ENCODE measurements at regions not wholly inside any gene's neighbourhood (a gene's known extent, or its start where the extent isn't known, plus 50 kb on each side); places are given as distances from the start of the nearest gene placed in this dataset.
"Not testable (repeated sequence)": the region's sequence is repeated elsewhere in the genome, so short reads cannot be mapped to it uniquely, and the experiment has no call there.

GRCh38 chr2:107466241-107466640 lies 360.5 kb upstream of the RGPD4 start:
- no peaks in the 10 kb centered on the region for H3K27me3 Mint-ChIP-seq (ENCODE audit: low read depth)
- H3K27ac Mint-ChIP-seq = no peak overlapping the region
- DNase-seq (no peak), ATAC-seq (replicated peaks in 1 of 2) (no peak)
- no peak overlapping the region for H3K4me3 Mint-ChIP-seq
- peaks cover 10 to 20% of the 10 kb centered on the region in 2 donors for H3K9me3 Mint-ChIP-seq
- no peaks in the 10 kb centered on the region for H3K36me3 Mint-ChIP-seq (ENCODE audit: insufficient read depth in 2 of 2)
- no peaks in the 10 kb centered on the region for H3K4me1 Mint-ChIP-seq (ENCODE audit: low read depth)

GRCh38 chr2:107466984-107467773 lies 359.5 kb upstream of the RGPD4 start:
- peaks cover 10 to 18% of the 10 kb centered on the region in 2 donors for H3K9me3 Mint-ChIP-seq
- H3K4me1 Mint-ChIP-seq (ENCODE audit: low read depth) = no peaks in the 10 kb centered on the region
- H3K27me3 Mint-ChIP-seq (ENCODE audit: low read depth) = no peaks in the 10 kb centered on the region
- no peak overlapping the region for H3K4me3 Mint-ChIP-seq
- no peak for ATAC-seq (replicated peaks in 1 of 2)
- no peak overlapping the region for H3K27ac Mint-ChIP-seq
- no peak for DNase-seq
- H3K36me3 Mint-ChIP-seq (ENCODE audit: insufficient read depth in 2 of 2) = no peaks in the 10 kb centered on the region

GRCh38 chr2:107469437-107469995 lies 357.2 kb upstream of the RGPD4 start:
- no peaks in the 10 kb centered on the region for H3K4me1 Mint-ChIP-seq (ENCODE audit: low read depth)
- H3K27ac Mint-ChIP-seq = no peak overlapping the region
- H3K9me3 Mint-ChIP-seq = peaks cover 8 to 10% of the 10 kb centered on the region in 2 donors
- DNase-seq (no peak), ATAC-seq (replicated peaks in 1 of 2) (no peak)
- no peaks in the 10 kb centered on the region for H3K27me3 Mint-ChIP-seq (ENCODE audit: low read depth)
- H3K36me3 Mint-ChIP-seq (ENCODE audit: insufficient read depth in 2 of 2) = no peaks in the 10 kb centered on the region
- no peak overlapping the region for H3K4me3 Mint-ChIP-seq

GRCh38 chr2:107473150-107473549 lies 353.5 kb upstream of the RGPD4 start:
- no peak for ATAC-seq (replicated peaks in 1 of 2)
- H3K9me3 Mint-ChIP-seq = peaks cover 4 to 9% of the 10 kb centered on the region in 2 donors
- no peak overlapping the region for H3K4me3 Mint-ChIP-seq
- H3K27me3 Mint-ChIP-seq (ENCODE audit: low read depth) = no peaks in the 10 kb centered on the region
- no peaks in the 10 kb centered on the region for H3K4me1 Mint-ChIP-seq (ENCODE audit: low read depth)
- no peak for DNase-seq
- H3K36me3 Mint-ChIP-seq (ENCODE audit: insufficient read depth in 2 of 2) = peaks cover 0 to 5% of the 10 kb centered on the region in 2 donors
- H3K27ac Mint-ChIP-seq = no peak overlapping the region

- peaks cover 0 to 5% of the 10 kb centered on the region in 2 donors for H3K36me3 Mint-ChIP-seq (ENCODE audit: insufficient read depth in 2 of 2)
- H3K27ac Mint-ChIP-seq = no peak overlapping the region
Observed at GRCh38 chr2:107475859-107476258, 350.8 kb upstream of the RGPD4 start.

GRCh38 chr2:107502539-107502938 lies 324.2 kb upstream of the RGPD4 start:
- ATAC-seq (replicated peaks in 1 of 2) (no peak), DNase-seq (no peak)
- Mint-ChIP-seq H3K36me3 (ENCODE audit: insufficient read depth in 2 of 2) (no peaks in the 10 kb centered on the region), H3K27me3 (ENCODE audit: low read depth) (no peaks in the 10 kb centered on the region), H3K27ac (no peak overlapping the region), H3K4me1 (ENCODE audit: low read depth) (no peaks in the 10 kb centered on the region), H3K4me3 (no peak overlapping the region), H3K9me3 (peaks cover 2 to 6% of the 10 kb centered on the region in 2 donors)

More at GRCh38 chr2:107475859-107476258, 350.8 kb upstream of the RGPD4 start:
- Mint-ChIP-seq H3K27me3 (ENCODE audit: low read depth) (no peaks in the 10 kb centered on the region), H3K4me1 (ENCODE audit: low read depth) (no peaks in the 10 kb centered on the region), H3K9me3 (peaks cover 2 to 6% of the 10 kb centered on the region in 2 donors), H3K4me3 (no peak overlapping the region)
- ATAC-seq (replicated peaks in 1 of 2) = no peak
- DNase-seq = no peak

DNA sequence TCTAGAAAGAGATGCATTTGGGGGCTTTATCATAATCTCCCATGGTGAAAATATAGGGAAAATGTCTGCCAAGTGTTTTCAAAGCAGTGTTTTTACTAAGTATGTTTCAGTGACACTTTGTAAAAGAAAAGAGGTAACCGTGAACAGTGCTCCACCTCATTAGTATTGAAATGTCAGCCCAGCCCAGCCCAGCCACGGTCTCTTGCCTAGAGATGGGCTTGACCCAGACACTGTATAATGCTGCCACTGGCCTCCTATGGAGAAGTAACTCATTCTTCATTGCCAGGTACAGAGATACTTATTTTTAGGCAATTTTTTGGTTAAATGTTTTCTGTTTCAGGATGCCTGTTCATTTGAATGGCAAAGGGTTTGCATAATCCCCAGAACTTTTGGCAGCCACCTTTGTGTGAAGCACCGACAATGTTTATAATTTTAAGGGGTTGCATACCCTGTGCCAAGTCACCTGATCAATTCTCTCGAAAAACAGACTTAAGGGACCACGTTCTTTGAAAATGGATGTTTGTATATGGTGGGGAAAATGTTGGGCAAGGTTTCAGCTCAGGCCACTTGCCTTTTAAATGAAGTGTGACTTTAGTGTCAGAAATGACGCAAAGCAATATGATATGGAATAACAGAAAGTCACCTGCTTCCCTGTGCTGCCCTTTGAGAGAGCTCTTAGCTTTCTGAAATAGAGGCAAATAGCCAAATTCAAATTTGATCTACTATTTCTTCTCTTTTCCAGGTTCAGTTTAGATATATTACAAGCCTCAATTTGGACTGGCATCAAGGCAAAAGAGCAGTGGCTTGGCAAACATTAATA lies 314.5 kb upstream of the RGPD4 start:
- peaks cover 0 to 2% of the 10 kb centered on the region in 2 donors for H3K36me3 Mint-ChIP-seq (ENCODE audit: insufficient read depth in 2 of 2)
- H3K27ac Mint-ChIP-seq = no peak overlapping the region
- H3K4me1 Mint-ChIP-seq (ENCODE audit: low read depth) = no peaks in the 10 kb centered on the region
- no peak overlapping the region for H3K4me3 Mint-ChIP-seq
- ATAC-seq (replicated peaks in 1 of 2) (no peak), DNase-seq (no peak)
- no peaks in the 10 kb centered on the region for H3K27me3 Mint-ChIP-seq (ENCODE audit: low read depth)
- peaks cover 3 to 5% of the 10 kb centered on the region in 2 donors for H3K9me3 Mint-ChIP-seq

GRCh38 chr2:107525406-107525805 lies 301.3 kb upstream of the RGPD4 start:
- no peak overlapping the region for H3K4me3 Mint-ChIP-seq
- H3K36me3 Mint-ChIP-seq (ENCODE audit: insufficient read depth in 2 of 2) = no peaks in the 10 kb centered on the region
- no peak overlapping the region for H3K27ac Mint-ChIP-seq
- no peak for DNase-seq
- H3K4me1 Mint-ChIP-seq (ENCODE audit: low read depth) = no peaks in the 10 kb centered on the region
- H3K9me3 Mint-ChIP-seq = peaks cover 5 to 9% of the 10 kb centered on the region in 2 donors
- ATAC-seq (replicated peaks in 1 of 2) = no peak
- no peaks in the 10 kb centered on the region for H3K27me3 Mint-ChIP-seq (ENCODE audit: low read depth)

- no peak overlapping the region for H3K4me3 Mint-ChIP-seq
- H3K27me3 Mint-ChIP-seq (ENCODE audit: low read depth) = no peaks in the 10 kb centered on the region
- peaks cover 4 to 8% of the 10 kb centered on the region in 2 donors for H3K9me3 Mint-ChIP-seq
- DNase-seq (no peak), ATAC-seq (replicated peaks in 1 of 2) (no peak)
- no peak overlapping the region for H3K27ac Mint-ChIP-seq
- H3K4me1 Mint-ChIP-seq (ENCODE audit: low read depth) = no peaks in the 10 kb centered on the region
- no peaks in the 10 kb centered on the region for H3K36me3 Mint-ChIP-seq (ENCODE audit: insufficient read depth in 2 of 2)
Observed at GRCh38 chr2:107529146-107529545, 297.5 kb upstream of the RGPD4 start.

GRCh38 chr2:107530046-107530445 lies 296.6 kb upstream of the RGPD4 start:
- H3K36me3 Mint-ChIP-seq (ENCODE audit: insufficient read depth in 2 of 2) = no peaks in the 10 kb centered on the region
- H3K4me1 Mint-ChIP-seq (ENCODE audit: low read depth) = no peaks in the 10 kb centered on the region
- DNase-seq (no peak), ATAC-seq (replicated peaks in 1 of 2) (no peak)
- H3K4me3 Mint-ChIP-seq = no peak overlapping the region
- H3K27me3 Mint-ChIP-seq (ENCODE audit: low read depth) = no peaks in the 10 kb centered on the region
- no peak overlapping the region for H3K27ac Mint-ChIP-seq
- peaks cover 4 to 11% of the 10 kb centered on the region in 2 donors for H3K9me3 Mint-ChIP-seq

- Mint-ChIP-seq H3K4me3 (no peak overlapping the region), H3K36me3 (ENCODE audit: insufficient read depth in 2 of 2) (no peaks in the 10 kb centered on the region), H3K4me1 (ENCODE audit: low read depth) (no peaks in the 10 kb centered on the region), H3K27me3 (ENCODE audit: low read depth) (no peaks in the 10 kb centered on the region), H3K9me3 (peaks cover 5 to 9% of the 10 kb centered on the region in 2 donors), H3K27ac (no peak overlapping the region)
- DNase-seq = no peak
- ATAC-seq (replicated peaks in 1 of 2) = no peak
Observed at GRCh38 chr2:107534926-107535325, 291.8 kb upstream of the RGPD4 start.

- not testable (repeated sequence) for H3K9me3 Mint-ChIP-seq; H3K4me3 Mint-ChIP-seq; H3K27me3 Mint-ChIP-seq (ENCODE audit: low read depth); ATAC-seq (replicated peaks in 1 of 2); H3K4me1 Mint-ChIP-seq (ENCODE audit: low read depth); DNase-seq; H3K36me3 Mint-ChIP-seq (ENCODE audit: insufficient read depth in 2 of 2); H3K27ac Mint-ChIP-seq
Observed at GRCh38 chr2:107535905-107536689, 290.6 kb upstream of the RGPD4 start.
